ENCODE measurements at regions not wholly inside any gene's neighbourhood (a gene's known extent, or its start where the extent isn't known, plus 50 kb on each side); places are given as distances from the start of the nearest gene placed in this dataset.

DNA sequence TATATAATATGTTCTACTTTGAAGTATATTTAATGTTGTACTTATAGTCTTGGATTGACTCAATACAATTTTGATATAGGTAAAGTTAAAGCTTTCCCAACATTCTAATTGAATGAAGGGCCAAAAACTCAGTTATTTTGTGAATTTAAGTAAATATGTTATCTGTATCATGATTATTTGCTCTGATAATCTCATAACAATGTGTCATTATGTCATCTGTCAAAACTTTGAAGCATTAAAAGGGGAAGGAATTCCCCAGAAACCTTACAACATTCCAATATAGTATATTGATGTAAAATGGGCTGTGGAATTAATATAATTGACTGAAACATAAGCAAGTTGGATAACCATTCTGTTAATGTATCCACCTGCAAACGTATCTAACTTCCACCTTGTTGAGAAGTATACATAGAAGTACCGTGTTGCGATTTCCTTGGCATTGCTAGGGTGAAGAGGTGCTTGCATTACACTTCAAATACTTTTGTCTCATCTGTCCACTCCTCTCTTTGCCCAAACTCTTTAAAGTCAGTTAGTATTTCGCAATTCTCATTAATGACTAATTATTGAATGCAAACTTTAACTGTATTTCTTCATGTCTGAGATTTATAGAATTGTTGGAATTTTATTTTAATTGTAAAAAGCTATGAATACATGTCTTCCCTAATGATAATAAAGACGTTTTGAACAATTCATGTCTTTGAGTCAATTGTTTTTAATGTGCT, 1982.1 kb upstream of the ADGRL3 start:
- TF ChIP-seq, protein P1, sequence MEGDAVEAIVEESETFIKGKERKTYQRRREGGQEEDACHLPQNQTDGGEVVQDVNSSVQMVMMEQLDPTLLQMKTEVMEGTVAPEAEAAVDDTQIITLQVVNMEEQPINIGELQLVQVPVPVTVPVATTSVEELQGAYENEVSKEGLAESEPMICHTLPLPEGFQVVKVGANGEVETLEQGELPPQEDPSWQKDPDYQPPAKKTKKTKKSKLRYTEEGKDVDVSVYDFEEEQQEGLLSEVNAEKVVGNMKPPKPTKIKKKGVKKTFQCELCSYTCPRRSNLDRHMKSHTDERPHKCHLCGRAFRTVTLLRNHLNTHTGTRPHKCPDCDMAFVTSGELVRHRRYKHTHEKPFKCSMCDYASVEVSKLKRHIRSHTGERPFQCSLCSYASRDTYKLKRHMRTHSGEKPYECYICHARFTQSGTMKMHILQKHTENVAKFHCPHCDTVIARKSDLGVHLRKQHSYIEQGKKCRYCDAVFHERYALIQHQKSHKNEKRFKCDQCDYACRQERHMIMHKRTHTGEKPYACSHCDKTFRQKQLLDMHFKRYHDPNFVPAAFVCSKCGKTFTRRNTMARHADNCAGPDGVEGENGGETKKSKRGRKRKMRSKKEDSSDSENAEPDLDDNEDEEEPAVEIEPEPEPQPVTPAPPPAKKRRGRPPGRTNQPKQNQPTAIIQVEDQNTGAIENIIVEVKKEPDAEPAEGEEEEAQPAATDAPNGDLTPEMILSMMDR (IDR thresholded peaks at IDR 0.05) = no peak
- no peak for TF ChIP-seq POLR2A (IDR thresholded peaks at IDR 0.05)
